Neural progenitor cell (in vitro differentiated cells): ENCODE measurements at regions not wholly inside any gene's neighbourhood (a gene's known extent, or its start where the extent isn't known, plus 50 kb on each side); places are given as distances from the start of the nearest gene placed in this dataset.

Source experiments
- CTCF ChIP-seq: fragments of 200-600 bp; sonication (generic); IDR thresholded peaks from 2 replicates; pipeline ENCODE4 v1.5.1; 2017; ENCODE audit warnings: antibody characterized with exemption, mild to moderate bottlenecking
- EZH2phosphoT487 ChIP-seq: fragments of 200-600 bp; sonication (generic); IDR thresholded peaks from 2 replicates; pipeline ENCODE4 v1.6.1; 2017; ENCODE audit warnings: antibody characterized with exemption

GRCh38 chr5:91235271-91235694 is 147.8 kb downstream of the ARRDC3 start:
- TF ChIP-seq EZH2phosphoT487 (no peak), CTCF (no peak)
